Panc1 (cell line): ENCODE measurements at regions not wholly inside any gene's neighbourhood (a gene's known extent, or its start where the extent isn't known, plus 50 kb on each side); places are given as distances from the start of the nearest gene placed in this dataset.

Experiments
- ATAC-seq: fragments of 200-7000 bp; cut with Tn5 transposase; 2 replicates; pipeline ENCODE4 v1.9.1; 2020; ENCODE audit warnings: mild to moderate bottlenecking, moderate library complexity
- BruUV-seq: library from RNA; stranded (reverse); fragments of 400-500 nt; replicated peaks from 2 replicates; lab custom pipeline; 2021; lab: Mats Ljungman, UMichigan
- CTCF ChIA-PET: fragments of 300-600 bp; sonication (Branson Sonifier 250); formaldehyde crosslinking; loops from one replicate; lab custom pipeline; 2022; ENCODE audit warnings: antibody characterized with exemption; lab: Charles Lee
- POLR2A ChIA-PET: fragments of 300-600 bp; sonication (Branson Sonifier 250); formaldehyde crosslinking; loops from one replicate; lab custom pipeline; 2022; ENCODE audit warnings: antibody characterized with exemption; lab: Charles Lee
- DNase-seq: peaks from one replicate; pipeline ENCODE4 v3.0.0-alpha.2; 2010; ENCODE audit warnings: low read depth, low spot score
- H3K27ac ChIP-seq: 2 replicates; pipeline ENCODE4 v1.5.1; 2011; ENCODE audit warnings: mild to moderate bottlenecking, low read length, inconsistent platforms
- H3K27me3 ChIP-seq: fragments of 200-500 bp; sonication (Bioruptor generic); 2 replicates; pipeline ENCODE4 v1.6.0; 2014; ENCODE audit warnings: low read length, inconsistent platforms; ENCODE audit not compliant: control insufficient read depth, insufficient read depth
- H3K36me3 ChIP-seq: fragments of 200-500 bp; sonication (Bioruptor generic); 2 replicates; pipeline ENCODE4 v1.5.1; 2014; ENCODE audit warnings: inconsistent platforms, mild to moderate bottlenecking, low read length, moderate library complexity; ENCODE audit not compliant: control insufficient read depth, insufficient read depth
- H3K4me1 ChIP-seq: 2 replicates; pipeline ENCODE4 v1.5.1; 2011; ENCODE audit warnings: inconsistent platforms, mild to moderate bottlenecking, low read length, moderate library complexity; ENCODE audit not compliant: control insufficient read depth, insufficient read depth
- H3K4me3 ChIP-seq, 2 experiments: 2 replicates each; pipeline ENCODE4 v1.5.1; 2011 to 2012; ENCODE audit warnings: low read depth in 2 of 2, low read length in 2 of 2, mild to moderate bottlenecking in 2 of 2, inconsistent platforms in 1 of 2, moderate library complexity in 1 of 2
- H3K9me3 ChIP-seq: fragments of 200-500 bp; sonication (Bioruptor generic); 2 replicates; pipeline ENCODE4 v1.5.1; 2014; ENCODE audit warnings: low read depth, mild to moderate bottlenecking, inconsistent platforms, low read length, moderate library complexity; ENCODE audit not compliant: control insufficient read depth, insufficient read depth
- POLR2AphosphoS5 ChIP-seq: IDR thresholded peaks from 2 replicates; pipeline ENCODE4 v1.6.1; 2012; ENCODE audit warnings: mild to moderate bottlenecking, low read depth, low read length, moderate library complexity
- REST ChIP-seq, 2 experiments: IDR thresholded peaks; 2 replicates each; pipeline ENCODE4 v1.6.1; 2011 to 2012; ENCODE audit warnings: low read depth in 2 of 2, control low read depth in 1 of 2, low read length in 1 of 2, mild to moderate bottlenecking in 1 of 2, moderate library complexity in 1 of 2; ENCODE audit not compliant: insufficient read depth in 1 of 2
- SIN3A ChIP-seq: IDR thresholded peaks from 2 replicates; pipeline ENCODE4 v1.6.1; 2012; ENCODE audit warnings: low read depth, mild to moderate bottlenecking, low read length, moderate library complexity, borderline replicate concordance; ENCODE audit not compliant: insufficient read depth
- TCF7L2 ChIP-seq: IDR thresholded peaks from 2 replicates; pipeline ENCODE4 v1.6.1; 2011; ENCODE audit warnings: mild to moderate bottlenecking, low read depth, low read length, inconsistent platforms
- in situ Hi-C: cut with HindIII; loops from 2 replicates; pipeline ENCODE4 v1.10.0; 2016; ENCODE audit warnings: low sequenced_read_pairs, low pct_unique_long_range_greater_than_20kb
- intact Hi-C: fragments of 100-400 bp; cut with micrococcal nuclease; formaldehyde crosslinking; loops from one replicate; pipeline ENCODE4 v1.10.0; 2022; ENCODE audit not compliant: unreplicated experiment
- TF ChIP-seq, protein P1 (sequence below): fragments of 450-650 bp; IDR thresholded peaks from 2 replicates; pipeline ENCODE4 v1.5.1; 2017; ENCODE audit warnings: mild to moderate bottlenecking

GRCh38 chr2:125106710-125107109, 1081.6 kb downstream of the CNTNAP5 start:
- intact Hi-C loops (no loop called here), in situ Hi-C loops (no loop called here)
- H3K36me3 ChIP-seq = no peaks in the 10 kb centered on the region
- TF ChIP-seq REST (IDR thresholded peaks at IDR 0.05; ENCODE audit: insufficient read depth in 1 of 2, low read depth in 2 of 2, low read length in 1 of 2) (no peak), SIN3A (no peak), TCF7L2 (no peak), POLR2AphosphoS5 (no peak)
- TF ChIP-seq, protein P1, sequence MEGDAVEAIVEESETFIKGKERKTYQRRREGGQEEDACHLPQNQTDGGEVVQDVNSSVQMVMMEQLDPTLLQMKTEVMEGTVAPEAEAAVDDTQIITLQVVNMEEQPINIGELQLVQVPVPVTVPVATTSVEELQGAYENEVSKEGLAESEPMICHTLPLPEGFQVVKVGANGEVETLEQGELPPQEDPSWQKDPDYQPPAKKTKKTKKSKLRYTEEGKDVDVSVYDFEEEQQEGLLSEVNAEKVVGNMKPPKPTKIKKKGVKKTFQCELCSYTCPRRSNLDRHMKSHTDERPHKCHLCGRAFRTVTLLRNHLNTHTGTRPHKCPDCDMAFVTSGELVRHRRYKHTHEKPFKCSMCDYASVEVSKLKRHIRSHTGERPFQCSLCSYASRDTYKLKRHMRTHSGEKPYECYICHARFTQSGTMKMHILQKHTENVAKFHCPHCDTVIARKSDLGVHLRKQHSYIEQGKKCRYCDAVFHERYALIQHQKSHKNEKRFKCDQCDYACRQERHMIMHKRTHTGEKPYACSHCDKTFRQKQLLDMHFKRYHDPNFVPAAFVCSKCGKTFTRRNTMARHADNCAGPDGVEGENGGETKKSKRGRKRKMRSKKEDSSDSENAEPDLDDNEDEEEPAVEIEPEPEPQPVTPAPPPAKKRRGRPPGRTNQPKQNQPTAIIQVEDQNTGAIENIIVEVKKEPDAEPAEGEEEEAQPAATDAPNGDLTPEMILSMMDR = no peak
- no TSS peak for BruUV-seq
- no peak for ATAC-seq
- no peaks in the 10 kb centered on the region for H3K27me3 ChIP-seq
- no peaks in the 10 kb centered on the region for H3K4me1 ChIP-seq
- CTCF ChIA-PET = no interaction called here
- no peak for DNase-seq
- POLR2A ChIA-PET = no interaction called here
- H3K27ac ChIP-seq = no peak overlapping the region
- H3K9me3 ChIP-seq = no peaks in the 10 kb centered on the region
- no peak overlapping the region for H3K4me3 ChIP-seq

GRCh38 chr2:125107446-125107845, 1082.4 kb downstream of the CNTNAP5 start:
- in situ Hi-C loops = no loop called here
- Histone ChIP-seq H3K36me3 (no peaks in the 10 kb centered on the region), H3K4me1 (no peaks in the 10 kb centered on the region), H3K9me3 (no peaks in the 10 kb centered on the region), H3K27me3 (no peaks in the 10 kb centered on the region), H3K27ac (no peak overlapping the region), H3K4me3 (no peak overlapping the region)
- TF ChIP-seq, protein P1 = no peak
- TF ChIP-seq SIN3A = no peak
- no peak for TF ChIP-seq REST (IDR thresholded peaks at IDR 0.05; ENCODE audit: insufficient read depth in 1 of 2, low read depth in 2 of 2, low read length in 1 of 2)
- no peak for TF ChIP-seq TCF7L2
- TF ChIP-seq POLR2AphosphoS5 = no peak
- ATAC-seq = no peak
- ChIA-PET CTCF (no interaction called here), POLR2A (no interaction called here)
- no peak for DNase-seq
- no TSS peak for BruUV-seq
- intact Hi-C loops = no loop called here
